Mucosa of descending colon (tissue), 3 donors: ENCODE measurements at regions not wholly inside any gene's neighbourhood (a gene's known extent, or its start where the extent isn't known, plus 50 kb on each side); places are given as distances from the start of the nearest gene placed in this dataset.

Experiments used
- ATAC-seq: fragments of 200-7000 bp; cut with Tn5 transposase; one replicate; pipeline ENCODE4 v1.9.1; 2020; ENCODE audit warnings: mild to moderate bottlenecking, moderate library complexity
- DNase-seq, 3 donors: peaks; one replicate each; pipeline ENCODE4 v3.0.0-alpha.2; 2020
- H3K36me3 ChIP-seq: fragments of 200-600 bp; one replicate; pipeline ENCODE4 v1.8.0; 2021; ENCODE audit warnings: low read depth, mild to moderate bottlenecking
- H3K4me1 ChIP-seq: fragments of 200-600 bp; one replicate; pipeline ENCODE4 v1.8.0; 2021; ENCODE audit warnings: low read depth, mild to moderate bottlenecking
- H3K4me3 ChIP-seq: fragments of 200-600 bp; one replicate; pipeline ENCODE4 v1.8.0; 2021; ENCODE audit warnings: mild to moderate bottlenecking
- H3K9me3 ChIP-seq: fragments of 200-600 bp; one replicate; pipeline ENCODE4 v1.8.0; 2021; ENCODE audit warnings: mild to moderate bottlenecking
- intact Hi-C, 2 donors: fragments of 100-400 bp; cut with DNase I in 1 of 2; cut with micrococcal nuclease in 1 of 2; formaldehyde crosslinking; loops; one replicate each; pipeline versions ENCODE4 v1.11.0 to v1.11.1; 2022; cut with DNase I, micrococcal nuclease
- TF ChIP-seq, protein P1 (sequence below): fragments of 200-600 bp; IDR thresholded peaks from one replicate; pipeline ENCODE4 v1.8.0; 2022; ENCODE audit warnings: antibody characterized with exemption, mild to moderate bottlenecking
- donor health status: DM: no; HTN: no; CAD: no; lungs with moderate emphysema.
- donor health status: DM: no; HTN: no; CAD: no.
- donor health status: DM: no; HTN: yes; CAD: no.

DNA sequence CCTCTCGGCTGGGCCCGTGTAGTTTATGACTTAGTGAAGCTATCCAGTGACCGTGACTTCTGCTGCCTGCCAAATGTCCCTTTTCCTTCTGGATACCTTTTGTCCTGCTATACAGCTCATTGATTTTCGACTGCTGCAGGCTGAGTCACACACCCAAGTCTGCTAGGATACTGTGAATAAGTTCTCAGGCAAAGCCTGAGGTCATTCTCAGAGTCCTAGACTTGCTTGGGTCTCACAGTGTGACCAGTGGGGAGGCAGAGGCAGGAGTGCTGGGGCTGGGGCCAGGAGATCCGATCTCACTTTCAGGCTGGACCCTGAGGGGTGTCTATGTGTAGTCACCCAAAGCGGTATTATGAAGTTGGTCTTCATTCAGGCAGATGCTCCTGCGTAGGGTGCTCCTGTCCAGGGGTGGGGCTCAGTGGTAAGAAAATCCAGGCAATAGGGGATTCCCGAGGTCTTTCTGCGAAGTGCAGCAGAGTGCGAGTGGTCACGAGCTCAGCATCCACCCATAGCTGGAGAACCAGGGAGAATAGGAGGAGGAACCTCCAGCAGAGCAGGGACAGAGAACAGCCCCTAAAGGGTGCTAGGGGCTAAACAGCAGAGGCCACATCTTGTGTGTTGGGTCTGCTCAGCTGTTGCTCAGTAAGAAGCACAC lies 268.6 kb upstream of the NCKAP5 start:
- no peaks in the 10 kb centered on the region for H3K9me3 ChIP-seq
- ATAC-seq (no peak), DNase-seq (no peak)
- no peaks in the 10 kb centered on the region for H3K36me3 ChIP-seq
- intact Hi-C loops: no loop called here
- TF ChIP-seq, protein P1, sequence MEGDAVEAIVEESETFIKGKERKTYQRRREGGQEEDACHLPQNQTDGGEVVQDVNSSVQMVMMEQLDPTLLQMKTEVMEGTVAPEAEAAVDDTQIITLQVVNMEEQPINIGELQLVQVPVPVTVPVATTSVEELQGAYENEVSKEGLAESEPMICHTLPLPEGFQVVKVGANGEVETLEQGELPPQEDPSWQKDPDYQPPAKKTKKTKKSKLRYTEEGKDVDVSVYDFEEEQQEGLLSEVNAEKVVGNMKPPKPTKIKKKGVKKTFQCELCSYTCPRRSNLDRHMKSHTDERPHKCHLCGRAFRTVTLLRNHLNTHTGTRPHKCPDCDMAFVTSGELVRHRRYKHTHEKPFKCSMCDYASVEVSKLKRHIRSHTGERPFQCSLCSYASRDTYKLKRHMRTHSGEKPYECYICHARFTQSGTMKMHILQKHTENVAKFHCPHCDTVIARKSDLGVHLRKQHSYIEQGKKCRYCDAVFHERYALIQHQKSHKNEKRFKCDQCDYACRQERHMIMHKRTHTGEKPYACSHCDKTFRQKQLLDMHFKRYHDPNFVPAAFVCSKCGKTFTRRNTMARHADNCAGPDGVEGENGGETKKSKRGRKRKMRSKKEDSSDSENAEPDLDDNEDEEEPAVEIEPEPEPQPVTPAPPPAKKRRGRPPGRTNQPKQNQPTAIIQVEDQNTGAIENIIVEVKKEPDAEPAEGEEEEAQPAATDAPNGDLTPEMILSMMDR: no peak
- H3K4me1 ChIP-seq: no peaks in the 10 kb centered on the region
- no peak overlapping the region for H3K4me3 ChIP-seq

DNA sequence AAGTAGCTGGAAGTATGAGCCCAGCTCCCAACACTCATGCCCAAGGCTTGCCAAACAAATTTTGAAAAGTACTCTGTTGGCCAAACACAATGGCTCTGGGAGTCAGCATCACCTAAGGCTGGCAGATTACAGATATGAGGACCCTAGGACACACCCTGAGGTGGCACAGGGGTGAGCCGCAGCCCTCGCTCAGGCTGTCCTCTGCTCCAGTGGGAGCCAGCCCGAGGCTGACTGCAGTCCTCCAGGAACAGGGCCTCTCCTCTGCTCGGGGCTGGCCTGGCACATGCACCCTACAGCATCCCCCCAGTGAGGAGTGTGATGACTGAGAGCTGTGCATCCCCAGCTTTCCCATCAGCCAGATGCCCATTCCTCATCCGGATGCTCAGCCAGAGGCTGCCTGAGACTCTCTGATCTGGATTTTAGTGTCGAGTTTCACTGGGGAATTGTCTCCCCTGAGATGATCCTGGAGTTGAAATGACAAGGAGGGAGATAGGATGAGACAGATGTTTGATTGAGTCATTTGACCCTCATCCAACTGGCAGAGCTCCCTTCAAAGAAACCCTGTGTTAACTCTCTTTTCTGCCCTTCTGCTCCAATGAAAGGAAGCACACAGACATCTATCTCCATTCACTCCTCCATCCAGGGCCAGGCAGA lies 269.3 kb upstream of the NCKAP5 start:
- intact Hi-C loops: no loop called here
- ATAC-seq (no peak), DNase-seq (no peak)
- Histone ChIP-seq H3K4me3 (no peak overlapping the region), H3K9me3 (no peaks in the 10 kb centered on the region), H3K4me1 (no peaks in the 10 kb centered on the region), H3K36me3 (no peaks in the 10 kb centered on the region)
- TF ChIP-seq, protein P1: no peak

DNA sequence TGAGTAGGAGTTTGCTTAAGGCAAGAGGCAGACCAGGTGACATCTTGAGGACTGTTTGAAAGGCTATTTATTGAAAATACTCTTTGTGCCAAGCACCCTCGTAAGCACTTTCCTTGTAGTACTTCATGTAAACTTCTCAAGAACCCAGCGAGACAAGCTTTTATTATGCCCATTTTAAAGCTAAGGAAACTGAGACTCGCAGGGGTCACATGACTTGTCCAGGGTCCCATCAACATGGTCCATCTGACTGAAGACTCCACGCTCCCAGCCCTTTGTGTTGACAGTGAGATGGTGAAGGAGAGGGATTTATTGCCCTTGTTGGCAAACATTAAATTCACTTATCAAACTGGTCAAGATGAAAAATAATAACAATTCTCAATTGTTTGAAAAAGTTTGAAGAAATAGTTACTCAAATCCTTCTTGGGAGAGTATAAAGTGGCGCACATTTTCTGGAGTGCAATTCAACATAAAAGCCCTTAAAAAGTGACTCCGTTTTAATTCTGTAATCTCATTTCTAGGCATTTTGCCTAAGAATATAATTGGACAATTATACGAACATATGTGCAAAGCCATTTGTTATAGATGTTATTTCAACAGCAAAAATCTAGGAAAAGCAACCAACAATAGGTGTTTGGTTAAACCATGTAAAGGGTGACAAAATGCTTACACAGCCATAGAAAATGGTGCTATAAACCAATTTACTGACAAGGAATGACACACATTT lies 270.5 kb upstream of the NCKAP5 start:
- TF ChIP-seq, protein P1: no peak
- intact Hi-C loops: no loop called here
- H3K4me1 ChIP-seq: no peaks in the 10 kb centered on the region
- H3K4me3 ChIP-seq: no peak overlapping the region
- DNase-seq (no peak), ATAC-seq (no peak)
- no peaks in the 10 kb centered on the region for H3K36me3 ChIP-seq
- no peaks in the 10 kb centered on the region for H3K9me3 ChIP-seq

DNA sequence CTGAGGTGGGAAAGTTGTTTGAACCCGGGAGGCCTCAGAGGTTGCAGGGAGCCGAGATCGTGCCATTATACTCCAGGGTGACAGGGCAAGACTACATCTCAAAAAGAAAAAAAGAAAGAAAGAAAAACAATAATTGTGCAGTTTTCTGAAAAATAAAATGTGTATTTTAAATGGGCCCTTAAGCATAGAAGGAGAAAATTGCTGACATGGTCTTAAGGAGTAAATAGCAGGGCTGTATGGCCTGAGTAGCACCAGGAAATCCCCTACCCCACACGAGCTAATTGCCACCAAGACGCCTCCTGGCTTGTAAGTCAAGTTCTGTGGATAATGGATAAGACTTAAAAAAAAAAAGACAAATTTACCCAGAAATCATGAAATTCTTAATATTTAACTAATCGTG lies 271.4 kb upstream of the NCKAP5 start:
- ATAC-seq (no peak), DNase-seq (no peak)
- H3K4me1 ChIP-seq: no peaks in the 10 kb centered on the region
- TF ChIP-seq, protein P1: no peak
- H3K36me3 ChIP-seq: no peaks in the 10 kb centered on the region
- intact Hi-C loops: no loop called here
- H3K9me3 ChIP-seq: no peaks in the 10 kb centered on the region
- no peak overlapping the region for H3K4me3 ChIP-seq

DNA sequence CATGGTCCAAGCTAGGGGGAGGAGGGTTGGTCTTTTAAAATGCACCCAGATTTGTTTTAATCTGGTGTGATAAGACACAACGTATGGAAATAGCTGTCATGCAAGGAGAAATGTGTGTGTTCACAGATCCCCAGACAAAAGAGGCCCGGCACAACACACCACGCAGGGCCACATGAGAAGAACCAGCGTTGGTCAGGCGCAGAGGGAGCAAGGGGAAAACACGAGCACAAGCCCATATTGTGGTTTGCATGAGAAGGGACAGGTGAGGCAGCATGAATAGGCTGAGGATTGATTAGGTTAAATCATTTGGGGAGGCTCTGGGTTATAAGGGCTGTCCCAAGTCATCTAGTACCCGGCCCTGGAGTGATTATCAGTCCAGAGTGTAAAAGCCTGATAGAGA lies 272.5 kb upstream of the NCKAP5 start:
- ATAC-seq (no peak), DNase-seq (no peak)
- Histone ChIP-seq H3K4me3 (no peak overlapping the region), H3K36me3 (no peaks in the 10 kb centered on the region), H3K9me3 (no peaks in the 10 kb centered on the region), H3K4me1 (no peaks in the 10 kb centered on the region)
- TF ChIP-seq, protein P1: no peak
- intact Hi-C loops: no loop called here
